H1 (cell line): ENCODE measurements at regions not wholly inside any gene's neighbourhood (a gene's known extent, or its start where the extent isn't known, plus 50 kb on each side); places are given as distances from the start of the nearest gene placed in this dataset.

ENCODE experiments used
- CTCF ChIA-PET: fragments of 300-600 bp; sonication (Branson Sonifier 250); formaldehyde crosslinking; loops from one replicate; lab custom pipeline; 2021; ENCODE audit not compliant: partially characterized antibody; lab: Charles Lee
- POLR2A ChIA-PET: fragments of 300-600 bp; sonication (Branson Sonifier 250); formaldehyde crosslinking; loops from one replicate; lab custom pipeline; 2021; ENCODE audit warnings: inconsistent platforms; ENCODE audit not compliant: partially characterized antibody; lab: Charles Lee
- DNase-seq, 2 experiments: peaks; one replicate each; pipeline versions ENCODE4 v3.0.0 to v3.0.0-alpha.2; 2010 to 2022; ENCODE audit warnings: low spot score in 2 of 2, low read depth in 1 of 2, mixed read lengths in 1 of 2
- FAIRE-seq: peaks from 2 replicates; lab custom pipeline; 2011; peaks lifted over from hg19 to GRCh38; lab: Jason Lieb, UNC
- H2AFZ ChIP-seq: 2 replicates; pipeline ENCODE4 v1.8.1; 2012; ENCODE audit warnings: low read length, inconsistent platforms
- H2AK5ac ChIP-seq: 2 replicates; pipeline ENCODE4 v1.6.1; 2013; ENCODE audit warnings: low read depth, low read length
- H2BK120ac ChIP-seq: replicated peaks from 2 replicates; pipeline ENCODE3; 2013; ENCODE audit warnings: low read depth, low read length, inconsistent platforms
- H2BK12ac ChIP-seq: 2 replicates; pipeline ENCODE4 v1.6.1; 2013; ENCODE audit warnings: low read depth, low read length
- H2BK15ac ChIP-seq: 2 replicates; pipeline ENCODE4 v1.6.1; 2013; ENCODE audit warnings: low read length
- H2BK20ac ChIP-seq: 2 replicates; pipeline ENCODE4 v1.6.1; 2013; ENCODE audit warnings: low read length
- H2BK5ac ChIP-seq: 2 replicates; pipeline ENCODE4 v1.6.1; 2013; ENCODE audit warnings: low read depth, low read length
- H3K14ac ChIP-seq: 2 replicates; pipeline ENCODE4 v1.6.1; 2013; ENCODE audit warnings: inconsistent platforms; ENCODE audit not compliant: insufficient read length
- H3K18ac ChIP-seq: 2 replicates; pipeline ENCODE4 v1.6.1; 2013; ENCODE audit warnings: low read length; ENCODE audit errors: extremely low read depth
- H3K23ac ChIP-seq: 2 replicates; pipeline ENCODE4 v1.6.1; 2013; ENCODE audit warnings: inconsistent platforms; ENCODE audit not compliant: insufficient read length
- H3K23me2 ChIP-seq: 2 replicates; pipeline ENCODE4 v1.6.1; 2013; ENCODE audit warnings: low read depth, low read length
- H3K27ac ChIP-seq: 2 replicates; pipeline ENCODE4 v1.6.1; 2011; ENCODE audit warnings: low read depth, low read length, inconsistent platforms
- H3K27me3 ChIP-seq, 4 experiments: replicated peaks in 1 of 4; 1 replicate in 1 of 4; 2 replicates in 3 of 4; pipeline versions ENCODE4 v1.6.1 to v1.8.1; 2011 to 2013; ENCODE audit warnings: low read length in 3 of 4, mild to moderate bottlenecking in 3 of 4, inconsistent platforms in 2 of 4, mixed read lengths in 2 of 4, moderate library complexity in 1 of 4; ENCODE audit not compliant: control insufficient read depth in 3 of 4, insufficient read depth in 3 of 4; ENCODE audit errors: extremely low read depth in 1 of 4
- H3K36me3 ChIP-seq, 4 experiments: 2 replicates each; pipeline versions ENCODE4 v1.6.1 to v1.8.1; 2011 to 2013; ENCODE audit warnings: mild to moderate bottlenecking in 4 of 4, low read length in 3 of 4, moderate library complexity in 2 of 4, control low read depth in 1 of 4, inconsistent platforms in 1 of 4; ENCODE audit not compliant: insufficient read depth in 4 of 4, control insufficient read depth in 2 of 4
- H3K4ac ChIP-seq: replicated peaks from 2 replicates; pipeline ENCODE3; 2013; ENCODE audit warnings: low read length, low read depth, mixed read lengths, inconsistent platforms; ENCODE audit not compliant: insufficient read length
- H3K4me1 ChIP-seq, 4 experiments: replicated peaks in 1 of 4; 1 replicate in 1 of 4; 2 replicates in 3 of 4; pipeline versions ENCODE4 v1.6.1 to v1.8.1; 2011 to 2013; ENCODE audit warnings: low read length in 3 of 4, inconsistent platforms in 2 of 4, mixed read lengths in 1 of 4; ENCODE audit not compliant: insufficient read depth in 4 of 4, control insufficient read depth in 3 of 4
- H3K4me2 ChIP-seq, 2 experiments: 2 replicates each; pipeline versions ENCODE4 v1.6.1 to v1.8.1; 2011 to 2013; ENCODE audit warnings: low read depth in 2 of 2, low read length in 2 of 2, control low read depth in 1 of 2, inconsistent platforms in 1 of 2, mild to moderate bottlenecking in 1 of 2; ENCODE audit not compliant: insufficient read depth in 1 of 2
- H3K4me3 ChIP-seq, 4 experiments: fragments of 200-600, 300-600 bp in 1 of 4; sonication (generic), shearing (Covaris generic), sonication (Bioruptor Twin) in 1 of 4; 2 replicates each; pipeline versions ENCODE4 v1.5.1 to v1.8.1; 2011 to 2016; ENCODE audit warnings: low read length in 4 of 4, low read depth in 3 of 4, control low read depth in 2 of 4, inconsistent platforms in 2 of 4, mild to moderate bottlenecking in 2 of 4, mixed read lengths in 1 of 4, moderate library complexity in 1 of 4; ENCODE audit not compliant: insufficient read depth in 2 of 4; ENCODE audit errors: extremely low read depth in 1 of 4
- H3K56ac ChIP-seq: replicated peaks from 2 replicates; pipeline ENCODE3; 2013; ENCODE audit warnings: low read depth, mild to moderate bottlenecking, mixed read lengths, low read length, inconsistent platforms; ENCODE audit not compliant: insufficient read length
- H3K79me1 ChIP-seq: 2 replicates; pipeline ENCODE4 v1.6.1; 2013; ENCODE audit warnings: low read depth, low read length, control low read depth
- H3K79me2 ChIP-seq, 2 experiments: 2 replicates each; pipeline versions ENCODE4 v1.6.1 to v1.8.1; 2012 to 2013; ENCODE audit warnings: low read length in 2 of 2, mild to moderate bottlenecking in 2 of 2, inconsistent platforms in 1 of 2; ENCODE audit not compliant: insufficient read depth in 2 of 2, control insufficient read depth in 1 of 2
- H3K9ac ChIP-seq, 4 experiments: replicated peaks in 1 of 4; 1 replicate in 1 of 4; 2 replicates in 3 of 4; pipeline versions ENCODE4 v1.6.1 to v1.8.1; 2011 to 2013; ENCODE audit warnings: low read depth in 3 of 4, low read length in 3 of 4, control low read depth in 2 of 4, mild to moderate bottlenecking in 2 of 4, moderate library complexity in 2 of 4, inconsistent platforms in 1 of 4; ENCODE audit errors: extremely low read depth in 1 of 4
- H3K9me3 ChIP-seq, 2 experiments: 2 replicates each; pipeline versions ENCODE4 v1.6.1 to v1.8.1; 2012 to 2013; ENCODE audit warnings: mild to moderate bottlenecking in 2 of 2, moderate library complexity in 2 of 2, control low read depth in 1 of 2, inconsistent platforms in 1 of 2, low read depth in 1 of 2, low read length in 1 of 2, mixed read lengths in 1 of 2; ENCODE audit not compliant: insufficient read depth in 2 of 2
- H4K20me1 ChIP-seq, 2 experiments: replicated peaks in 1 of 2; 2 replicates each; pipeline versions ENCODE3 to v1.8.1; 2011 to 2013; ENCODE audit warnings: inconsistent platforms in 2 of 2, low read length in 2 of 2, mild to moderate bottlenecking in 1 of 2; ENCODE audit not compliant: insufficient read depth in 2 of 2, control insufficient read depth in 1 of 2
- H4K5ac ChIP-seq: 2 replicates; pipeline ENCODE4 v1.6.1; 2013; ENCODE audit warnings: low read length, low read depth, mixed read lengths, inconsistent platforms; ENCODE audit not compliant: insufficient read length
- H4K8ac ChIP-seq: 2 replicates; pipeline ENCODE4 v1.8.0; 2013; ENCODE audit warnings: mild to moderate bottlenecking, moderate library complexity, low read length, inconsistent platforms; ENCODE audit not compliant: insufficient read depth; ENCODE audit errors: extremely low read depth
- H4K91ac ChIP-seq: replicated peaks from 2 replicates; pipeline ENCODE3; 2013; ENCODE audit warnings: low read length, mixed read lengths, inconsistent platforms; ENCODE audit not compliant: insufficient read length
- BCL11A ChIP-seq, 2 experiments: IDR thresholded peaks; one replicate each; pipeline ENCODE4 v1.6.1; 2011; ENCODE audit warnings: low read depth in 2 of 2, low read length in 2 of 2, mild to moderate bottlenecking in 2 of 2
- KDM1A ChIP-seq: fragments of 200-600, 300-600 bp; sonication (generic); IDR thresholded peaks from 2 replicates; pipeline ENCODE4 v1.7.1; 2016; ENCODE audit warnings: mild to moderate bottlenecking, low read length, borderline replicate concordance
- MAX ChIP-seq: IDR thresholded peaks from 2 replicates; pipeline ENCODE4 v1.6.1; 2012; ENCODE audit warnings: inconsistent platforms
- WGBS, 2 experiments: shearing (Covaris generic) in 1 of 2; methylation state at CpG; one replicate each; pipeline versions ENCODE4 v1.1.6 to v1.1.7; 2013 to 2015; ENCODE audit warnings: low lambda C conversion rate in 2 of 2, mixed read lengths in 2 of 2, inconsistent platforms in 1 of 2, low coverage in 1 of 2, missing lambda C conversion rate in 1 of 2; ENCODE audit not compliant: insufficient replicate concordance in 2 of 2, insufficient coverage in 1 of 2, insufficient read length in 1 of 2; ENCODE audit errors: extremely low coverage in 1 of 2, missing lambda C conversion rate in 1 of 2; 5-methylcytosine and 5-hydroxymethylcytosine counted together

- Histone ChIP-seq H3K79me2 (no peaks in the 10 kb centered on the region), H4K20me1 (no peaks in the 10 kb centered on the region)
- no peak for TF ChIP-seq BCL11A (IDR thresholded peaks at IDR 0.05; ENCODE audit: low read depth in 2 of 2, low read length in 2 of 2)
- TF ChIP-seq KDM1A, result no peak
- no peak for TF ChIP-seq MAX
- TF ChIP-seq, all 59 proteins: peak for 0
- no peak overlapping the region for H4K8ac ChIP-seq
- H2AFZ ChIP-seq, result no peak overlapping the region
- H3K4ac ChIP-seq, result no peak overlapping the region
- H2BK120ac ChIP-seq, result no peak overlapping the region
- H2BK20ac ChIP-seq, result no peak overlapping the region
- no peak overlapping the region for H3K9ac ChIP-seq
- H2BK15ac ChIP-seq, result no peak overlapping the region
- no peak for FAIRE-seq
- H3K23ac ChIP-seq, result no peak overlapping the region
- POLR2A ChIA-PET, result interaction anchor here (0.6 kb wide), 1 partner anchor 10 kb away, joined by 3 read pairs; no protein-coding TSS in a partner anchor
- no peak overlapping the region for H4K91ac ChIP-seq
- no peak overlapping the region for H3K4me3 ChIP-seq
- no peaks in the 10 kb centered on the region for H3K23me2 ChIP-seq
- no peaks in the 10 kb centered on the region for H3K79me1 ChIP-seq
- no peak overlapping the region for H4K5ac ChIP-seq
- CTCF ChIA-PET, result no interaction called here
- no peak overlapping the region for H3K4me2 ChIP-seq
- WGBS, 2 experiments, result 96% methylated on average over 6 of the region's 6 CpGs; no CpG with 5 or more reads in 1 of the 2 experiments
- no peak overlapping the region for H3K14ac ChIP-seq
- H2AK5ac ChIP-seq, result no peak overlapping the region
- no peak overlapping the region for H2BK5ac ChIP-seq
- no peaks in the 10 kb centered on the region for H3K36me3 ChIP-seq
- H3K27me3 ChIP-seq, result no peaks in the 10 kb centered on the region
- H2BK12ac ChIP-seq, result no peak overlapping the region
- no peak overlapping the region for H3K18ac ChIP-seq
- no peaks in the 10 kb centered on the region for H3K9me3 ChIP-seq
- no peak overlapping the region for H3K56ac ChIP-seq
- no peaks in the 10 kb centered on the region for H3K4me1 ChIP-seq
- no peak overlapping the region for H3K27ac ChIP-seq
- DNase-seq, result no peak
These were observed 431.6 kb upstream of the NPVF start for GRCh38 chr7:25659841-25660240.
